Esophagus squamous epithelium (tissue), 5 donors: ENCODE measurements at regions not wholly inside any gene's neighbourhood (a gene's known extent, or its start where the extent isn't known, plus 50 kb on each side); places are given as distances from the start of the nearest gene placed in this dataset.

Experiments
- DNase-seq: peaks from one replicate; lab custom pipeline; 2025; lab: John Stamatoyannopoulos, UW
- H3K27ac ChIP-seq, 4 donors: fragments of 200-600 bp; sonication (generic); one replicate each; pipeline ENCODE4 v1.5.1; 2016 to 2019; ENCODE audit warnings: mild to moderate bottlenecking in 1 of 4
- H3K27me3 ChIP-seq, 4 donors: fragments of 200-600 bp; sonication (generic); 1 replicate in 3 of 4; 2 replicates in 1 of 4; pipeline versions ENCODE4 v1.5.1 to v1.6.0; 2017 to 2021; ENCODE audit warnings: antibody characterized with exemption in 1 of 4
- H3K36me3 ChIP-seq, 3 donors: fragments of 200-600 bp; sonication (generic); one replicate each; pipeline ENCODE4 v1.5.1; 2016 to 2019
- H3K4me1 ChIP-seq, 3 donors: fragments of 200-600 bp; sonication (generic); one replicate each; pipeline ENCODE4 v1.5.1; 2017 to 2019
- H3K4me3 ChIP-seq, 4 donors: fragments of 200-600 bp; sonication (generic); 1 replicate in 3 of 4; 2 replicates in 1 of 4; pipeline ENCODE4 v1.5.1; 2016 to 2019; ENCODE audit warnings: mild to moderate bottlenecking in 2 of 4, moderate library complexity in 1 of 4
- H3K9me3 ChIP-seq, 3 donors: fragments of 200-600 bp; sonication (generic); one replicate each; pipeline ENCODE4 v1.5.1; 2016 to 2019
- POLR2A ChIP-seq, 4 donors: fragments of 450-650 bp; IDR thresholded peaks; one replicate each; pipeline ENCODE4 v1.6.1; 2017; ENCODE audit warnings: antibody characterized with exemption in 4 of 4, mild to moderate bottlenecking in 4 of 4, moderate library complexity in 3 of 4
- WGBS, 2 donors: methylation state at CpG; one replicate each; pipeline ENCODE4 v1.1.5; 2018; 5-methylcytosine and 5-hydroxymethylcytosine counted together
- intact Hi-C: fragments of 100-400 bp; cut with DNase I; formaldehyde crosslinking; loops from one replicate; pipeline ENCODE4 v1.15.0; 2022
- TF ChIP-seq, protein P1 (sequence below), 6 experiments: fragments of 450-650 bp in 4 of 6; fragments of 200-600 bp in 2 of 6; sonication (generic) in 2 of 6; IDR thresholded peaks; one replicate each; pipeline ENCODE4 v1.5.1; 2016 to 2019; ENCODE audit warnings: antibody characterized with exemption in 6 of 6, mild to moderate bottlenecking in 4 of 6, moderate library complexity in 4 of 6
- donor health status: DM: yes; HTN: yes; CAD: no.

GRCh38 chr14:66092206-66092605 is 394.0 kb upstream of the CCDC196 start:
- H3K27ac ChIP-seq, result no peak overlapping the region
- H3K36me3 ChIP-seq, result no peaks in the 10 kb centered on the region
- 82 to 92% methylated on average over 1 of the region's 1 CpG for WGBS, 2 donors
- no peaks in the 10 kb centered on the region for H3K9me3 ChIP-seq
- no peaks in the 10 kb centered on the region for H3K4me1 ChIP-seq
- H3K4me3 ChIP-seq, result no peak overlapping the region
- TF ChIP-seq, protein P1, sequence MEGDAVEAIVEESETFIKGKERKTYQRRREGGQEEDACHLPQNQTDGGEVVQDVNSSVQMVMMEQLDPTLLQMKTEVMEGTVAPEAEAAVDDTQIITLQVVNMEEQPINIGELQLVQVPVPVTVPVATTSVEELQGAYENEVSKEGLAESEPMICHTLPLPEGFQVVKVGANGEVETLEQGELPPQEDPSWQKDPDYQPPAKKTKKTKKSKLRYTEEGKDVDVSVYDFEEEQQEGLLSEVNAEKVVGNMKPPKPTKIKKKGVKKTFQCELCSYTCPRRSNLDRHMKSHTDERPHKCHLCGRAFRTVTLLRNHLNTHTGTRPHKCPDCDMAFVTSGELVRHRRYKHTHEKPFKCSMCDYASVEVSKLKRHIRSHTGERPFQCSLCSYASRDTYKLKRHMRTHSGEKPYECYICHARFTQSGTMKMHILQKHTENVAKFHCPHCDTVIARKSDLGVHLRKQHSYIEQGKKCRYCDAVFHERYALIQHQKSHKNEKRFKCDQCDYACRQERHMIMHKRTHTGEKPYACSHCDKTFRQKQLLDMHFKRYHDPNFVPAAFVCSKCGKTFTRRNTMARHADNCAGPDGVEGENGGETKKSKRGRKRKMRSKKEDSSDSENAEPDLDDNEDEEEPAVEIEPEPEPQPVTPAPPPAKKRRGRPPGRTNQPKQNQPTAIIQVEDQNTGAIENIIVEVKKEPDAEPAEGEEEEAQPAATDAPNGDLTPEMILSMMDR (IDR thresholded peaks at IDR 0.05), result no peak
- no peak for TF ChIP-seq POLR2A (IDR thresholded peaks at IDR 0.05)
- no peaks in the 10 kb centered on the region for H3K27me3 ChIP-seq
- intact Hi-C loops, result no loop called here
- DNase-seq, result no peak

DNA sequence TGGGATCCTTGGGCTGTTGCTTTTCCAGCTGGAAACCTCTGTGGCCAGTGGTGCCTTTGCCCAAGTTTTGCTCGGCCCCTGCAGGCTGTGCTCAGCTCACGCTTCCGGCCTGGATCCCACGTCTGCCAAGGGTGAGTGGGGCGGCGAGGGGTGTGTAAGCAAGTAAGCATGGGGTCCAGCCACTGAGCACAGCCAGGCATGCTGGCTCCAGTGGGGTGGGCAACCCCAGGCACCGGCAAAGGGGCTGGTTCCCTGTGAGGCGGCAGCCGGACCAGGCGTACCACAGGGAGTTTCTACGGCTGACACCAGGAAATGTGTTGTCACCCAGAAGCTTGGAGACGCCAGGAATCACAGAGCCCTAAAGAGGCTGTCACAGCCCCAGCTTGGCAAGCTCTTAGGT is 393.4 kb upstream of the CCDC196 start:
- Histone ChIP-seq H3K27me3 (no peaks in the 10 kb centered on the region), H3K4me3 (no peak overlapping the region), H3K36me3 (no peaks in the 10 kb centered on the region), H3K9me3 (no peaks in the 10 kb centered on the region), H3K27ac (no peak overlapping the region), H3K4me1 (no peaks in the 10 kb centered on the region)
- no peak for DNase-seq
- intact Hi-C loops, result no loop called here
- WGBS, 2 donors, result 91 to 98% methylated on average over 7 to 8 of the region's 12 CpGs
- TF ChIP-seq, protein P1 (IDR thresholded peaks at IDR 0.05), result no peak
- TF ChIP-seq POLR2A (IDR thresholded peaks at IDR 0.05), result no peak

DNA sequence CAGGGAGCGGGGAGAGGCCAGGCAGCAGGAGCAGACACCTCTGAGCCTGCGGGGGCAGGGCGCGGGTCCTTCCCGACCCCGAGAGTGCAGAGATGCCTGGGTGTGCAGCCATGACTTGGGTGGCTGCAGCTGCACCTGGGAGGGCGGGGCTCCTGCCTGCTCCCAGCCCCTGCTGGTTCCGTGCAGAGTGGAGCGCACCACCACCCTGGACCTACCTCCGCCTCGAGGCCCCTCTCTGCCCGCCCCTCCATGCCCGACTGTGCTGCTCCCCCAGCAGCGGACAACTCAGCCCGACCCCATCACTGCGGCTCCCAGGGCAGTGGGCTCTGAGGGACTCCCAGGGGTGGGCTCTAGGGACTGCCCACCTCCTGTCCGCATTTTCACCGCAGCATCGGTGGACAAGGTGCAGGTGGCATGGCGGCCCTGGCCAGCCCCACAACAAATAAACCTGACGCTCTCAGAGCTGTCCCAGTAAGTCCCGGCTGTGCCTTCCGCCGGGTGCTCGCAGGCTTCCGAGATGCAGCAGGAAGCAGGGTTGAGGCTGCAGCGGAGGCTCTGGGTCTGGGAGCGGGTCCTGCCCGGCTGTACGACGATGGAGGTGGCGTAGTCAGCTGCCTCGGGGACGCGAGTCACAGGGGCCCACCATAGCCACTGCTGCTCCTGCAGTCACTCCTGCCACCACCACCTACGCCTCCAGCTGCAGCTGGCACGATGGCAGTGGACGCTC is 392.0 kb upstream of the CCDC196 start:
- H3K9me3 ChIP-seq, result no peaks in the 10 kb centered on the region
- TF ChIP-seq POLR2A (IDR thresholded peaks at IDR 0.05), result no peak
- TF ChIP-seq, protein P1 (IDR thresholded peaks at IDR 0.05), result no peak
- H3K4me1 ChIP-seq, result no peaks in the 10 kb centered on the region
- WGBS, 2 donors, result 95 to 100% methylated on average over 2 to 11 of the region's 38 CpGs
- intact Hi-C loops, result no loop called here
- H3K27me3 ChIP-seq, result no peaks in the 10 kb centered on the region
- H3K4me3 ChIP-seq, result no peak overlapping the region
- no peak overlapping the region for H3K27ac ChIP-seq
- no peak for DNase-seq
- H3K36me3 ChIP-seq, result no peaks in the 10 kb centered on the region

GRCh38 chr14:66099451-66099850 is 386.7 kb upstream of the CCDC196 start:
- H3K9me3 ChIP-seq, result no peaks in the 10 kb centered on the region
- no peak for DNase-seq
- no peak overlapping the region for H3K27ac ChIP-seq
- H3K4me1 ChIP-seq, result no peaks in the 10 kb centered on the region
- H3K4me3 ChIP-seq, result no peak overlapping the region
- H3K36me3 ChIP-seq, result no peaks in the 10 kb centered on the region
- WGBS, 2 donors, result 85% methylated on average over 4 of the region's 4 CpGs; no CpG with 5 or more reads in 1 of the 2 donors
- intact Hi-C loops, result no loop called here
- H3K27me3 ChIP-seq, result no peaks in the 10 kb centered on the region
- TF ChIP-seq, protein P1 (IDR thresholded peaks at IDR 0.05), result no peak
- no peak for TF ChIP-seq POLR2A (IDR thresholded peaks at IDR 0.05)

DNA sequence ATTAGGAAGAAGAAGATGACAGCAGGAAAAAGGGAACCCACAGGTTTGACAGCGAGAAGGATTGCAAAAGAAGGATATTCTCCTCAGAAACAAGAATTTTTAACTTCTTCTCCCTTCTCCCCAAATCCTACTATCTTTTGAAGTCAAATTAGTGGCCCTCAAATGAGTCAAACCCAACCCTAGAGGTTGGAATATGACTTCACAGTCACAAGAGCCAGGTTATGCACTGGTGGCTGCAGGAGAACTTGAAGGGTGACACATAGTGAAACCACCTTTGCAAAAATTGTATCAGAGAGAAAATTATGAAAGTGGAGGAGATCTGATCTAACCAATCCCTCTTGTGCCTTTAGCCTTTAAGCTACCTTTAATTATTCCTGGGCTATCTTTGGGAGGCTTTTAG is 386.2 kb upstream of the CCDC196 start:
- no peak overlapping the region for H3K27ac ChIP-seq
- no peaks in the 10 kb centered on the region for H3K9me3 ChIP-seq
- H3K27me3 ChIP-seq, result no peaks in the 10 kb centered on the region
- no peak for DNase-seq
- intact Hi-C loops, result no loop called here
- no peaks in the 10 kb centered on the region for H3K36me3 ChIP-seq
- WGBS, 2 donors, result 25 to 58% methylated on average over 1 of the region's 1 CpG
- TF ChIP-seq, protein P1 (IDR thresholded peaks at IDR 0.05), result no peak
- TF ChIP-seq POLR2A (IDR thresholded peaks at IDR 0.05), result no peak
- H3K4me3 ChIP-seq, result no peak overlapping the region
- no peaks in the 10 kb centered on the region for H3K4me1 ChIP-seq
